NCI-H2029 treated with DMSO at 0.1 percent for 48 hours (cell line): ENCODE measurements at regions not wholly inside any gene's neighbourhood (a gene's known extent, or its start where the extent isn't known, plus 50 kb on each side); places are given as distances from the start of the nearest gene placed in this dataset.

Experiments used
- DNase-seq: peaks from one replicate; lab custom pipeline; 2025; lab: John Stamatoyannopoulos, UW

DNA sequence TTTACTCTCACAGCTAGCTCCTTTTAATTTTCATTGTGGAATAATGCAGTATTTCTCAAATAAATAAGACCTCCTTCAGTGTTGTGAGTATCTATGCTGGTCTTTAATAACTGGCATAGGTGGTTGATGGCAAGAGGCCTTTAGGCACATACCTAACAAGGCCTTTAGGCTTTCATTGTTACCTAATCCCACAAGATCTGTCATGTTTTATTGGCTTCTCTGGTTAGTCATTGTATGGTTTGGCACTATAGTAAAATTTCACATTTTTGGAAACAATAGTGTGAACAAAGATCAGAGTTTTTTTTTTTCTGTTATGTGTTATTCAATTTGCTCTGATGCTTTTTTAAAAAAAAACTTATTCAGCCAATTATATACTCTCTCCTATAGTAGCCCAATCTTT, 89.8 kb upstream of the NEUROD1 start:
- DNase-seq: no peak

GRCh38 chr2:181771356-181771755, 91.0 kb upstream of the NEUROD1 start:
- DNase-seq: no peak

GRCh38 chr2:181772334-181772733, 92.0 kb upstream of the NEUROD1 start:
- no peak for DNase-seq

GRCh38 chr2:181772777-181773176, 92.5 kb upstream of the NEUROD1 start:
- no peak for DNase-seq

DNA sequence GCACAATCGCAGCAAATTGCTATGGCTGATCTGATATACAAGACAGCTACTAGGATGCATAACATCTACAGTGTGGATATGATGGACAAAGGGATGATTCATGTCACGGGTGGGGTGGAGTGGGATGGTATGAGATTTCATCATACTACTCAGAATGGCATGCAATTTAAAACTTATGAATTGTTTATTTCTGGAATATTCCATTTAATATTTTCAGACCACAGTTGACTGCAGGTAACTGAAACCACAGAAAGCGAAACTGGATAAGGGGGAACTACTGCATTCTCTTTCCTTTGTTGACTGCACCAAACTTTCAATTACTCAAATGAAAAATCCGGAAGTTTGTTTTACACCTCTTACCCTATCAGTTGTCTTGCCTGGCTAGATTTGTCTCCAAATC, 94.4 kb upstream of the NEUROD1 start:
- no peak for DNase-seq

DNA sequence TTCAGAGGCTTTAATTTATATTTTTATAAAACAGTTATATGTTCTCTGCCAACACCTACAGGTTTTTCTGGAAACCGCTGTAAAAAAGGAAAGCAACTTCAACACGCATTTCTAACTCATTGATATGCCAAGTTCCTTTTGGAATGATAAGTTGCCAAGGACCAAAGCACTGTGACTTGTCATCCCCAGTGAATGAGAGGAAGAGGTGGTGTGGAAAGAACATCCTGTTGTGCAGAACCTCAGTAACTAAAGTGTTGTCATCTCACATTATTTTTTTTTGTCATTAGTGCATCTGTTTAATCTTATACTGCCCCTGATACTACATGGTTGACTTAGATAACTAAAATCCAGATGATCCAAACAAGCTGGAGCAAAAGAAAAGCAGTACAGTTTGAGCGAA, 96.0 kb upstream of the NEUROD1 start:
- DNase-seq: no peak

DNA sequence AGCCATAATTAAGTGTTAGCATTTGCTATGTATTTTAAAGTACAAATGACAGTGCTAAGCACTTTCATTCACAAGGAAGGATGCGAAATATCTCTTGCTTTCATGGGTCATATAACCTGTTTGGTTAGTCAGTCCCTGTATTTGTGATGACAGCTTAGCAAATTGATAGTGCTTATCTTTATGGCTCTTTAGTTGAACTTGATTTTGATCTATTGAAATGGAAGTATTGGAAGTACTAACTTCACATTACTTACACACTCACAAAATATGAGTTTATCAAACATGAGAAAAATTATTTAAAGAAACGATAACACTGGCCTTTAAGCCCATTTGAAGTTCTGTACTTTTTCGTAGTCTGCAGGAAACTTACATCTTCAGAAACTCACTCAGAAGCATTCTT, 97.4 kb upstream of the NEUROD1 start:
- no peak for DNase-seq

DNA sequence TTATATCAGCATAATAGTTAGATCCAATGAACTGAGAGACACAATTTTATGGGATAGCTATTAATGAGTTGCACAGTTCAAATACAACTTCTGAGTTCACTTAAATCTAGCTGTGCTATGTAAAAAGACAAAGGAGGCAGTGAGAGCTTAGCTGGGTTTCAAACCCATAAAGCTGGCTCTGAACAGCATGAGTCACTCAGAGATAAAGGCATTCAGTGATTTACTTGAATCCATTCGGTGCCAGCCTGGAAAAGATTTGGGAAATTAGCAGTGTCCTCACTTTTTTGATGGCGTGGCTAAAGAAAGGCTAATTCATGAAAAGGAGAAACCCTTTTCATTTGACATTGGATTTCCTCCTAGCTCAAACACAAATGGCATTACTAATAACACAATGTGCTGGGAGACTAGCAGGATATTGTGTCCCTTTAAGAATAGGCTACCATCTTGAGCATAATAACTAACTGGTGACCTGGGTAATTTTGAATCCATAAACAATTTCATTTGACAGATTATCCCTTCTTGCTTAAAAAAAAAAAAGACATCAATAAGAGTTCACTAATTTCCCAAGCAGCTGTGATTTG, 98.4 kb upstream of the NEUROD1 start:
- DNase-seq: no peak

DNA sequence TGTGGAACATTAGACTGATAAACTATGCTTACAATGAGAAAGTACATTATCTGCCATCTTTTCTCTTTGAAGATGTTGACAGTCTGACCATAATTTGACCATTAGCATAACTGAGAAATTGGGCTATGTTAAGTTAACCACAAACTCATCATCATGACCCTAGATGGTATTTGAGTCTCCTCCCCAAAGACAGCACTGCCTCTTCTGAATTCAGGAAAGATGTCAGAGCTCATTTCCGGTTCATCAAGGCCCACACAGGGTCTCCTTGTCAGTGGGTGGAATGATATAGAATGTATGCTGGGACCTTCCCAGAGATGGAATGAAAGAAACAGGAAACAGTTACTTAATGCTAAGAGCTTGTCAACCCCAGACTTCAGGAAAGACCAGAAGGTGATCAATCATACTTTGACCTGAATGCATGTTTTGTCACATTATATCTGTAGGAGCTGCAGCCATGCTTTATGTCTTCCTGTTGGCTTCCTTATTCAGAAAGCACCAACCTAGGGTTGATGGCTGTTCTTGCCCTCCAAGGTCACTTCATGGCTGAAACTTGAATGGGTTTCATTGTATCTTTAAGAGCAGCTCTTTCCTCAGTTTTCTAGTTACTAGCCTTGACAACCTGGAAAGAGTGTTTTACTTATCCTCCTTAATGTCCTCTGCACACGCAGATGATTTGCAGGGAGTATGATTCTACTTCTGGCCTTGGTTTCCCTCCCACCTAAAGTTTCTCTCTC, 99.1 kb upstream of the NEUROD1 start:
- no peak for DNase-seq

DNA sequence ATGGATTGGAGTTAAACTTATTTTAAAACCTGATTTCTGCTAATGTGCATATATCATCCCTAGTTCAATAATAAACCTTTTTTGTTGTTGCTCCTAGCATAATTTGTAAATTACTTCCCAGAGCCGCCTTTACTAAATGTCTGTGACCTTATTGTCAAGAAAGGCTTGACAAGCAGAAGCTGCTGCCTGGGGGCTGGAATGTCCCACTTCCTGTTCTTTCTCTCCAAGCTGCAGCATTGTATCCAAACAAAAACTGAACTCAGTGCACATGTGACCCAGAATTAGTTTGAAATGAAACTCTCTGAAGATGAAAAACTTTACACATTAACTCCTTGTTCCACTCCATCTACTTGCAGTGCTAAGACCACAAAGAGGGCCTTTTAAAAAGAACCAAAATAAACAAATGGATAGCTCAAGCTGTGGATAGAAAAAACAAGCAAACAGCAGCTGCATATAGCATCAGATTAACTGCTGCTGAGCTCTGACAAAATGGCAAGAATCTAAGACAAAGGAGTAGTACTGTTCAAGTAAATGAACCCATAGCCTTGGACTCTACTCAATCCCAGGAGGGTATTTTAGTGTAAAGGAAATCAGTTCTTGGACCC, 99.8 kb upstream of the NEUROD1 start:
- DNase-seq: no peak

DNA sequence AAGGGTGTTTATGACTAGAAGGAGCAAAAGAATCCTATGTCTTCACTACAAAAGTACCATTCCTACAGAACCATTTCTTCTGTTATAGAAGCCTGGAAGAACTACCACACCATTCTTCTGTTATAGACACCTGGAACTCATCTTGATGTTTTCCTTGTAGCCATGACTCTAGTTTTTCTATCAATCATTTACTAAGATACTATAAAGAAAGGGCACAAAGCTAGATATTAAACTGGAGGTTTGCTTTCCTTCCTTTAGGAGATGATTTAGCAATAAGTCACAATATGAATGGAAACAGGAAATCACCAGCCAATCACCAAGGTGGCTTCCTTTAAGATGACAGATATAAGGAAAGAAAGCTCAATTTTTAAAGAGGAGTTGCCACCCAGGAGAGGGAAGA, 100.3 kb upstream of the NEUROD1 start:
- DNase-seq: no peak

DNA sequence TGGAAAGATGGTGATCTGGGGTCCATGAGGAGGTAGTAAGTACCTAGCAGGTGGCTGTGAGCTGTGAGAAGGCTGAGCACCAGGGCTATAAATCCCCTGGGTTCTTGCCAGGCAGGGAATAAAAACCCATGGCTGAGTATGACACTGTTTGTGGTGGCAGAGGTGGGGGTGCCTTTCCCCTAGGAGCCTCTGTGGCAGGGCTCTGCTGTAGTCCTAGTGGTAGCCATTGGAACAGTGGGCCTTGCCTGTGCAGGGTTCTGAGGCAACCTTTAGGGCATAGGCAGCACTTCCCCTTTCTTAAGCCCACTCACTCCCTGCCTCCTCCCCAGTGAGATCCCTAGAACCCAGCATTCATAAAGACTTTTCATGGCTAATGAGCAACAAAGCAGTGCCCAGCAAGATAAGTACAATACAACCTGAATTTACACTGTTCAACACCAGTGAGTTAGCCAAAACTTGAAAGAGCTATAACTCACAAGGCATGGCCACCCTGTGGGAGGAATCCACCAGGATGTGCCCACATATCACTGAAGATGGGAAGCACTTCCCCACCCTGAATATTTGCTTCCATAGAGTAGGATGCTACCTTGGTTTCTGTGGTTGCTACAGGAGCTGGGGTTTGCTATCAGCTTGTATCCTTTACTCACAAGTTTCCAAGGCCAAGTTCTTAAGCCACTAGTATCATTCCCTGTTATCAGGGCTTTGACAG, 100.9 kb upstream of the NEUROD1 start:
- no peak for DNase-seq

DNA sequence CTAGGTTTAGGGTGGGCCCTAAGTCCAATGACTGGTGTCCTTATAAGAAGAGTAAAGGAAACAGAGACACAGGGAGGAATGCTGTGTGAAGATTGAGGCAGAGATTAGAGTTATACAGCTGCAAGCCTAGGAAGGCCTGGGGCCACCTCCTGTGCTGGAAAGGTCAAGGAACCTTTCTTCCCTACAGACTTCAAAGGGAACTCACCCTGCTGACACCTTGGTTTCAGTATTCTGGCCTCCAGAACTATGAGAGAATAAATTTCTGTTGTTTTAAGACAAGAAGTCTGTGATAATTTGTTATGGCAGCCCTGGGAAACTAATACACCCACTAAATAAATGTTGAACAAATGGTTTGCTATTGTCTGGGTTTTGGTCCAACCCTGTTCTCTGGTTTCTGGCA, 102.3 kb upstream of the NEUROD1 start:
- DNase-seq: no peak

DNA sequence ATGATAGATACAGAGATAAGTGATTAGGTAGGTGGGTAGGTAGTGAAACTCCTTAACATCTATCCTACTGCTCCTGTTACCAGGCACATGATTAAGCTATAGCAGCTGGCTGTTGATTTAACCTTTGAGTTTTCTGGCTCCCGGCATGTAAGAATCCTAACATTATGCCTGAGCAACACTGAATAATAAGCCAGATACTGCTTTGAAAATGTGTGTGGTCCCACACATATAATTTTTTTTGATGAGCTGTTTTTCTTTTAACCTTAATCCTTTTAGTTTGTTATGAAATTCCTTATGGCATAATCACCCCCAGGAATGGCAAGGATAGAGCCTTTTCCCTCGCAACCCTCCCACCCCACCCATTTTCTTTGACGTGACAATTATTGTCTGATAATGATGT, 104.2 kb upstream of the NEUROD1 start:
- no peak for DNase-seq

- no peak for DNase-seq
Observed at GRCh38 chr2:181785691-181786344, 105.5 kb upstream of the NEUROD1 start.

DNA sequence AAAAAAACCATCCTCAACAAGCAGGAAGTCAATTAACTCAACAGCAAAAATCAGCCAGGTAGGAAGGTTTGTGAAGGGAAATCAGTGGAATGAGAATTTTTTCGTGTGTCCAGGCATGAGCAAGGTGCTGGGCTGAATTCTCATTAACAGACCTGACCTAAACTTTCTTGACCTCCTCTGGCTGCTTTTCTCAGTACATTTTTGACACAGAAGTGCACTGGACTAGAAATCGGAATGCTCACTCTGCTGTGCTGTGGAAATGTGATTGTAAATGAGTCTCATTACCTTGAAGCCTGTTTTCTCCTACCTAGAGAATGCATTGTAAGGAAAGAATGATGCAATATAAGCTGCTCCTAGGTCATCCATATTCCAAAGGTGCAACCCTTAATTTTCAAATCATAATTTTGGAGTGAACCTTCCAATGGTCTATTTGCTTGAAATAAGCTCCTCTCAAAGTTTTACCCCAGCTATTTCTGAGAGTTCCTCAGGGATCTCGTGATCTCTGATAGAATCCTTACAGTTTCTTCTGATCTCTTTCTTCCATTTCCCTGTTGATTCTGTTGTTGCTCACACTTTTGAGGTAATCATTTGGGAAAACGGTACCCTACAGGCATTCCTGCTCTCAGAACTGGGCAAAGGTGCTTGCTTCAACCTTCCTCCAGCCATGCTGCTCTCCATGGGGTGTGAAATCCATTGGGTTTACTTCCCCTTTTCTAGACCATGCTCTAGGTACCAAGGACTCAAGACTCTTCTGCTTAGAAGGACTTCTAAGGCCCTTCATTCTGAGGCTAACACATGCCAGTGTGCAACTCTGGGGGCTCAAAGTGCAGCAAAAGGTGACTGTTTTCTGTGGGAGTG, 104.9 kb upstream of the ITPRID2 start:
- DNase-seq: no peak

GRCh38 chr2:181787310-181788048, 104.1 kb upstream of the ITPRID2 start:
- no peak for DNase-seq

GRCh38 chr2:181788897-181789555, 102.5 kb upstream of the ITPRID2 start:
- DNase-seq: no peak

- no peak for DNase-seq
Observed at GRCh38 chr2:181789827-181790448, 101.6 kb upstream of the ITPRID2 start.
